ENCODE measurements at regions not wholly inside any gene's neighbourhood (a gene's known extent, or its start where the extent isn't known, plus 50 kb on each side); places are given as distances from the start of the nearest gene placed in this dataset.

DNA sequence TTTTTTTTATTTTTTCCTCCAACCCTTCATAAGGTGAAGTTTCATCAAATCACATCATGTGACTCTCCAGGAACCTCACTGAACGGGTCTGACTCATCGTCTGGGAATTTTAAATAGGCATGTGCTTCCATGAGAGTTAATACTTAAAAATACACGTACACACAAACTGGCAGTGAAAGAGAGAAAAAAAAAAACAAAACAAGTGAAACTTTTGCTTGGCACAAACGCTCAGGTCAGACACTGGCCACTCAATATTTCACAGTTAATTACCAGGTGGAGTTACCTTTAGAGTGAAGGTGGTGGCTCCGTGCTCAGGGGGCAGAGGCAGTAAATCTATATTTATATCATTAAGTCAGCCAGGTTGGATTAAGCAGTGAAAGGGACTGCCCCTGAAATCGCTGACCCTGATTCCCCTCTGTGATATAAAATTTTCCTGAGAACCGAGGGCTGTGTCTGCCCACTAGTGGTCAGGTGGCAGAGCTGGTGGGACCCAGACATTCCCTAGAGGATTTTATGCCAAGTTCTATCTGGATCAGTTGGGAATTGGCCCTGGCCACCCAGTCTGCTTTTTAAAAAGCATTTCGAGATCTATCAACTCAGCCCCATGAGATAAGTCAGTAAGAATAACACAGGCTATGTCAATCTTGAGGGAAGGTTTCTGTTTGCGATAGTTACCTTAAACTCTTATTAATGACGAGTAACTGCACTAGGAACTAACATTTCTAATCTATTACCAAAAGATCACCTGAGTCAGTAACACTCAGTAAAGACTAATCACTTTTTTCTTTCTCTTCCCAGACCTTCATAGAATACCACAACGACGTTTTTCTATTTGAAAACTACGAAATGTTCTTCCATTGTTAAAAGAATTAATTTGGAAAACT lies 259.1 kb downstream of the HDGFL1 start:
- Histone ChIP-seq H3K14ac (replicated peaks; ENCODE audit: low read depth, low read length) (peak overlapping the region; percentile 8; the same call in 1 of the 2 replicates), H3K18ac (ENCODE audit: low read depth, low read length) (peak overlapping the region; percentile 43), H2BK20ac (ENCODE audit: low read depth, low read length) (peak overlapping the region; percentile 69), H4K8ac (ENCODE audit: low read depth in 2 of 2, low read length in 2 of 2) (peak overlapping the region; percentile 16 to 33; a peak in 1 of 4 replicates), H2AFZ (replicated peaks; ENCODE audit: low read length, poor library complexity) (no peak overlapping the region), H3K23ac (ENCODE audit: low read depth, low read length) (0 out of 2 replicates have a peak overlapping the region, but pooled peaks have one; percentile 3), H3K4me3 (ENCODE audit: insufficient read depth, low read depth, low read length) (no peak overlapping the region), H3K4ac (ENCODE audit: low read depth, low read length) (peak overlapping the region; percentile 59), H2AK5ac (ENCODE audit: low read depth, low read length) (0 out of 2 replicates have a peak overlapping the region, but pooled peaks have one; percentile 1), H2BK5ac (ENCODE audit: low read depth, low read length, poor library complexity, severe bottlenecking) (peak overlapping the region; percentile 85), H4K5ac (ENCODE audit: low read depth, low read length) (peak overlapping the region; percentile 4; the same call in 1 of the 2 replicates), H4K20me1 (ENCODE audit: insufficient read depth, low read length) (no peaks in the 10 kb centered on the region), H3K79me1 (ENCODE audit: low read depth in 1 of 2, low read length in 2 of 2) (no peaks in the 10 kb centered on the region), H3K9me1 (ENCODE audit: insufficient read depth, low read length) (no peaks in the 10 kb centered on the region), H2BK15ac (ENCODE audit: low read depth, low read length) (peak overlapping the region; percentile 57; the same call in 2 of the 3 replicates), H2AK9ac (replicated peaks; ENCODE audit: low read depth, low read length, poor library complexity) (no peak overlapping the region), H2BK120ac (ENCODE audit: low read depth, low read length) (peak overlapping the region; percentile 81), H3K27me3 (ENCODE audit: control insufficient read depth, insufficient read depth, low read length) (no peaks in the 10 kb centered on the region), H3K9me3 (ENCODE audit: control insufficient read depth, insufficient read depth, low read length) (no peaks in the 10 kb centered on the region), H4K91ac (ENCODE audit: insufficient read depth, low read depth, low read length) (peak overlapping the region; percentile 48), H3K36me3 (ENCODE audit: control insufficient read depth, insufficient read depth, low read length) (no peaks in the 10 kb centered on the region), H3K4me1 (ENCODE audit: control insufficient read depth, insufficient read depth, low read length) (peaks cover 4% of the 10 kb centered on the region), H3K27ac (ENCODE audit: insufficient read depth, low read length) (peak overlapping the region; percentile 17; the same call in 1 of the 2 replicates), H3K9ac (ENCODE audit: low read depth, low read length) (no peak overlapping the region), H3K4me2 (ENCODE audit: low read depth, low read length) (peak overlapping the region; percentile 64), H3K56ac (ENCODE audit: extremely low read depth, insufficient read depth, low read length) (peak overlapping the region; percentile 30; the same call in 1 of the 2 replicates)
- WGBS, 2 experiments (ENCODE audit: extremely low coverage in 2 of 2, insufficient read length in 1 of 2): 0% methylated on average over 1 of the region's 13 CpGs; no CpG with 5 or more reads in 1 of the 2 experiments
- intact Hi-C loops (cut with micrococcal nuclease) (loop anchor here (5.0 to 10.0 kb wide), 4 partner anchors 404 to 1236 kb away; partner anchors contain the start of gene SOX4), dilution Hi-C loops (cut with HindIII; ENCODE audit: low sequenced_read_pairs, unreplicated experiment) (no loop called here), in situ Hi-C loops (cut with MboI; ENCODE audit: low sequenced_read_pairs) (no loop called here)
- POLR2A ChIA-PET (ENCODE audit: unreplicated experiment): no interaction called here
- CTCF ChIA-PET: no interaction called here
- ATAC-seq (ENCODE audit: low read depth): peak; percentile 84
- peak; percentile 97 for DNase-seq
- no TSS peak for BruUV-seq (replicated peaks)
- TF ChIP-seq RAD21 (IDR thresholded peaks at IDR 0.05; ENCODE audit: low read length) (peak; percentile 65), MAZ (IDR thresholded peaks at IDR 0.05; ENCODE audit: borderline replicate concordance, low read depth, low read length) (no peak), POLR2A (IDR thresholded peaks at IDR 0.05; ENCODE audit: low read depth, low read length) (no peak), RCOR1 (IDR thresholded peaks at IDR 0.05; ENCODE audit: insufficient replicate concordance, low read length) (no peak), CHD1 (IDR thresholded peaks at IDR 0.05; ENCODE audit: low read depth, low read length) (no peak), CEBPB (IDR thresholded peaks at IDR 0.05; ENCODE audit: low read depth, low read length) (0 out of 2 replicates have a peak, but pooled peaks have one; percentile 2), MAFK (IDR thresholded peaks at IDR 0.05; ENCODE audit: low read depth, low read length) (no peak), BHLHE40 (IDR thresholded peaks at IDR 0.05; ENCODE audit: low read depth, low read length) (peak; percentile 87), SMC3 (IDR thresholded peaks at IDR 0.05; ENCODE audit: low read depth, low read length) (peak; percentile 48; the same call in 1 of the 2 replicates), FOS (IDR thresholded peaks at IDR 0.05; ENCODE audit: low read depth, low read length) (peak; percentile 84)
- TF ChIP-seq, protein P1, sequence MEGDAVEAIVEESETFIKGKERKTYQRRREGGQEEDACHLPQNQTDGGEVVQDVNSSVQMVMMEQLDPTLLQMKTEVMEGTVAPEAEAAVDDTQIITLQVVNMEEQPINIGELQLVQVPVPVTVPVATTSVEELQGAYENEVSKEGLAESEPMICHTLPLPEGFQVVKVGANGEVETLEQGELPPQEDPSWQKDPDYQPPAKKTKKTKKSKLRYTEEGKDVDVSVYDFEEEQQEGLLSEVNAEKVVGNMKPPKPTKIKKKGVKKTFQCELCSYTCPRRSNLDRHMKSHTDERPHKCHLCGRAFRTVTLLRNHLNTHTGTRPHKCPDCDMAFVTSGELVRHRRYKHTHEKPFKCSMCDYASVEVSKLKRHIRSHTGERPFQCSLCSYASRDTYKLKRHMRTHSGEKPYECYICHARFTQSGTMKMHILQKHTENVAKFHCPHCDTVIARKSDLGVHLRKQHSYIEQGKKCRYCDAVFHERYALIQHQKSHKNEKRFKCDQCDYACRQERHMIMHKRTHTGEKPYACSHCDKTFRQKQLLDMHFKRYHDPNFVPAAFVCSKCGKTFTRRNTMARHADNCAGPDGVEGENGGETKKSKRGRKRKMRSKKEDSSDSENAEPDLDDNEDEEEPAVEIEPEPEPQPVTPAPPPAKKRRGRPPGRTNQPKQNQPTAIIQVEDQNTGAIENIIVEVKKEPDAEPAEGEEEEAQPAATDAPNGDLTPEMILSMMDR (conservative IDR thresholded peaks at IDR 0.05; ENCODE audit: low read depth, low read length): peak; percentile 64
- TF ChIP-seq, protein P2, sequence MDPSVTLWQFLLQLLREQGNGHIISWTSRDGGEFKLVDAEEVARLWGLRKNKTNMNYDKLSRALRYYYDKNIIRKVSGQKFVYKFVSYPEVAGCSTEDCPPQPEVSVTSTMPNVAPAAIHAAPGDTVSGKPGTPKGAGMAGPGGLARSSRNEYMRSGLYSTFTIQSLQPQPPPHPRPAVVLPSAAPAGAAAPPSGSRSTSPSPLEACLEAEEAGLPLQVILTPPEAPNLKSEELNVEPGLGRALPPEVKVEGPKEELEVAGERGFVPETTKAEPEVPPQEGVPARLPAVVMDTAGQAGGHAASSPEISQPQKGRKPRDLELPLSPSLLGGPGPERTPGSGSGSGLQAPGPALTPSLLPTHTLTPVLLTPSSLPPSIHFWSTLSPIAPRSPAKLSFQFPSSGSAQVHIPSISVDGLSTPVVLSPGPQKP (IDR thresholded peaks at IDR 0.05; ENCODE audit: borderline replicate concordance, low read depth, low read length): no peak
- TF ChIP-seq, protein P3, sequence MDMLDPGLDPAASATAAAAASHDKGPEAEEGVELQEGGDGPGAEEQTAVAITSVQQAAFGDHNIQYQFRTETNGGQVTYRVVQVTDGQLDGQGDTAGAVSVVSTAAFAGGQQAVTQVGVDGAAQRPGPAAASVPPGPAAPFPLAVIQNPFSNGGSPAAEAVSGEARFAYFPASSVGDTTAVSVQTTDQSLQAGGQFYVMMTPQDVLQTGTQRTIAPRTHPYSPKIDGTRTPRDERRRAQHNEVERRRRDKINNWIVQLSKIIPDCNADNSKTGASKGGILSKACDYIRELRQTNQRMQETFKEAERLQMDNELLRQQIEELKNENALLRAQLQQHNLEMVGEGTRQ (IDR thresholded peaks at IDR 0.05; ENCODE audit: low read depth, low read length): peak; percentile 89
